ENCODE measurements at regions not wholly inside any gene's neighbourhood (a gene's known extent, or its start where the extent isn't known, plus 50 kb on each side); places are given as distances from the start of the nearest gene placed in this dataset.

DNA sequence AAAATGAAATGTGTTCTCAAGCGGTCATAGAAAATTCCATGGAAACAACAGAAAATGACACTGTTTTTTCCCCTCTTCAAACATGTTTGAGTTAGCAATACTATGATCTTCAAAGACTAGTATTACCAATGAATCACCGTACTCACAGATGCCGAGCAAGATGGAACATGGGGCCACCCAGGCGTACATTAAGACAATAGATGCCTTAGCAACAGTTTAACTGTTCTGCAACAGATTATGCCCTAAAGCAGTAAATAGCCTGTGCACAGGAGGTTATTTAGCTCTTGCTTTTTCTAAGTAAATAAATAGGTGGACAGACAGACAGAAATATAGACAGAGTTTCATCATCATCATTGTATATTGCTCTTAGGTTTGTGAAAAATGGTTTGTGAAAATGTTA is 284.0 kb upstream of the DEFB112 start:
- H3K4me3 Mint-ChIP-seq, result no peak overlapping the region
- H3K4me1 Mint-ChIP-seq, result no peaks in the 10 kb centered on the region
- no peak for DNase-seq
- Histone ChIP-seq H3K4me3 (replicated peaks in 1 of 3; ENCODE audit: low read depth in 2 of 3, low read length in 3 of 3) (no peak overlapping the region), H3K4me2 (replicated peaks; ENCODE audit: extremely low read depth, low read length, poor library complexity, severe bottlenecking) (no peak overlapping the region), H2AFZ (ENCODE audit: insufficient read depth, low read depth, low read length, poor library complexity, severe bottlenecking) (no peak overlapping the region), H3K9me3 (replicated peaks in 1 of 2; ENCODE audit: control insufficient read depth in 1 of 2, insufficient read depth in 1 of 2, low read length in 2 of 2) (no peaks in the 10 kb centered on the region), H3K27me3 (ENCODE audit: control insufficient read depth in 2 of 2, insufficient read depth in 2 of 2, low read length in 2 of 2) (no peaks in the 10 kb centered on the region), H3K9ac (ENCODE audit: insufficient read depth, low read length, poor library complexity, severe bottlenecking) (no peak overlapping the region), H3K79me2 (ENCODE audit: insufficient read depth, low read length) (no peaks in the 10 kb centered on the region), H3K36me3 (replicated peaks in 1 of 2; ENCODE audit: control insufficient read depth in 1 of 2, insufficient read depth in 2 of 2, low read length in 2 of 2) (no peaks in the 10 kb centered on the region), H3K4me1 (ENCODE audit: control insufficient read depth in 1 of 2, insufficient read depth in 2 of 2, low read length in 2 of 2) (no peaks in the 10 kb centered on the region), H3K27ac (ENCODE audit: low read depth in 1 of 2, low read length in 2 of 2) (no peak overlapping the region), H4K20me1 (ENCODE audit: insufficient read depth, low read length) (no peaks in the 10 kb centered on the region)
- peaks cover 0 to 6% (median 3%) of the 10 kb centered on the region in 7 donors for H3K9me3 Mint-ChIP-seq
- no peaks in the 10 kb centered on the region for H3K36me3 Mint-ChIP-seq
- intact Hi-C loops (cut with micrococcal nuclease), result no loop called here
- TF ChIP-seq, protein P1, sequence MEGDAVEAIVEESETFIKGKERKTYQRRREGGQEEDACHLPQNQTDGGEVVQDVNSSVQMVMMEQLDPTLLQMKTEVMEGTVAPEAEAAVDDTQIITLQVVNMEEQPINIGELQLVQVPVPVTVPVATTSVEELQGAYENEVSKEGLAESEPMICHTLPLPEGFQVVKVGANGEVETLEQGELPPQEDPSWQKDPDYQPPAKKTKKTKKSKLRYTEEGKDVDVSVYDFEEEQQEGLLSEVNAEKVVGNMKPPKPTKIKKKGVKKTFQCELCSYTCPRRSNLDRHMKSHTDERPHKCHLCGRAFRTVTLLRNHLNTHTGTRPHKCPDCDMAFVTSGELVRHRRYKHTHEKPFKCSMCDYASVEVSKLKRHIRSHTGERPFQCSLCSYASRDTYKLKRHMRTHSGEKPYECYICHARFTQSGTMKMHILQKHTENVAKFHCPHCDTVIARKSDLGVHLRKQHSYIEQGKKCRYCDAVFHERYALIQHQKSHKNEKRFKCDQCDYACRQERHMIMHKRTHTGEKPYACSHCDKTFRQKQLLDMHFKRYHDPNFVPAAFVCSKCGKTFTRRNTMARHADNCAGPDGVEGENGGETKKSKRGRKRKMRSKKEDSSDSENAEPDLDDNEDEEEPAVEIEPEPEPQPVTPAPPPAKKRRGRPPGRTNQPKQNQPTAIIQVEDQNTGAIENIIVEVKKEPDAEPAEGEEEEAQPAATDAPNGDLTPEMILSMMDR (IDR thresholded peaks at IDR 0.05), result no peak
- WGBS (ENCODE audit: insufficient coverage), result 78% methylated on average over 3 of the region's 4 CpGs
- no peak overlapping the region for H3K27ac Mint-ChIP-seq
- H3K27me3 Mint-ChIP-seq (ENCODE audit: low read depth in 3 of 3), result no peaks in the 10 kb centered on the region

DNA sequence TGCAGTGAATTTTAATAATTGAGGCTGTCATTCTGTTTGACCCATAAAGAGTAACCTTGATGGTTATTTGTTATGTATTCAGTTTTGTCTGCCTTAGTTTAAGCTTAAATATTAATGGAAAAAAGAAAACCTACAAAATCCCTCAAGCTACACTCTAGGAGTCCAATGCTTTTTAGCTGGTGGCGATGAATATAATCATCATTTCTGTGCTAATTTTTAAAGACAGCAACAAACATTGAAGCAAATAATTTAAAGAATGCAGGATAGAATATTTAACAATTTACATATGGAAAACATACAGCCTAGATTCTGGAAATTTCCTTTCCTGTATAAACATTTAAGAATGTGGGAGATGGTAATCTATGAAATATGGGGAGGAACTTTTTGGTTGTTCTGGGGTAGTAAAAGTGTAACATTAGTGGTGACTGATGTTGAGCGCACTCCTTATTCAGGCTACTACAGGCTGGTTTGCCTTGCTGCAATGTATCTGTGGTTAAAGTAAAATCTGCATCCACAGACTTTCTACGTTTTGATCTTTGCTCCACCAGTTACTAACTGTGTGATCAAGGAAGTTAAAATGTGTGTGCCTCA is 287.9 kb upstream of the DEFB112 start:
- Mint-ChIP-seq H3K36me3 (no peaks in the 10 kb centered on the region), H3K4me3 (no peak overlapping the region), H3K4me1 (no peaks in the 10 kb centered on the region), H3K27me3 (ENCODE audit: low read depth in 3 of 3) (no peaks in the 10 kb centered on the region), H3K27ac (no peak overlapping the region), H3K9me3 (peaks cover 0 to 10% (median 2%) of the 10 kb centered on the region in 7 donors)
- H3K4me3 ChIP-seq (replicated peaks in 1 of 3; ENCODE audit: low read depth in 2 of 3, low read length in 3 of 3), result no peak overlapping the region
- no peak overlapping the region for H3K9ac ChIP-seq (ENCODE audit: insufficient read depth, low read length, poor library complexity, severe bottlenecking)
- no peaks in the 10 kb centered on the region for H3K36me3 ChIP-seq (replicated peaks in 1 of 2; ENCODE audit: control insufficient read depth in 1 of 2, insufficient read depth in 2 of 2, low read length in 2 of 2)
- no peak for DNase-seq
- H4K20me1 ChIP-seq (ENCODE audit: insufficient read depth, low read length), result no peaks in the 10 kb centered on the region
- intact Hi-C loops (cut with micrococcal nuclease), result no loop called here
- no peak overlapping the region for H3K4me2 ChIP-seq (replicated peaks; ENCODE audit: extremely low read depth, low read length, poor library complexity, severe bottlenecking)
- H3K79me2 ChIP-seq (ENCODE audit: insufficient read depth, low read length), result no peaks in the 10 kb centered on the region
- TF ChIP-seq, protein P1 (IDR thresholded peaks at IDR 0.05), result no peak
- no peaks in the 10 kb centered on the region for H3K4me1 ChIP-seq (ENCODE audit: control insufficient read depth in 1 of 2, insufficient read depth in 2 of 2, low read length in 2 of 2)
- no peaks in the 10 kb centered on the region for H3K9me3 ChIP-seq (replicated peaks in 1 of 2; ENCODE audit: control insufficient read depth in 1 of 2, insufficient read depth in 1 of 2, low read length in 2 of 2)
- H2AFZ ChIP-seq (ENCODE audit: insufficient read depth, low read depth, low read length, poor library complexity, severe bottlenecking), result no peak overlapping the region
- no peak overlapping the region for H3K27ac ChIP-seq (ENCODE audit: low read depth in 1 of 2, low read length in 2 of 2)
- WGBS (ENCODE audit: insufficient coverage), result 100% methylated on average over 1 of the region's 3 CpGs
- no peaks in the 10 kb centered on the region for H3K27me3 ChIP-seq (ENCODE audit: control insufficient read depth in 2 of 2, insufficient read depth in 2 of 2, low read length in 2 of 2)
